ENCODE measurements at regions not wholly inside any gene's neighbourhood (a gene's known extent, or its start where the extent isn't known, plus 50 kb on each side); places are given as distances from the start of the nearest gene placed in this dataset.

DNA sequence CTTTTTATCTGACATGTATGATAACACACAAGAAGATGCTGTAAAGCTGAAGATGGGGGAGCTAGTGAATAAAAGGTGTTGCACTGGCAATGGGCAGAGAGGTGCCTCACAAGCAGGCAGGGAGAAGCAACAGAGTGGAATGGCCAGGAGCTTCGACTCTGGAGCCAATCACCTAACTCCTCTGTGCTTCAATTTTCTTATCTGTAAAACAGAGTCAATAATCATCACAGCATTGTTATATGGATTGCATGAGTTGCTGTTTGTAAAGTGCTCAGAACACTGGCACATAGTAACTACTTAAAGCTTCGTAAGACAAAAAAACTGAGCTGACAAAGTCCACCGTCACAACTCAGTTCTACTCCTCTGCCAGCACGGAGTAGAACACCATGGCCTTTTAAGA, 254.2 kb upstream of the POM121L12 start:
- TF ChIP-seq, protein P1, sequence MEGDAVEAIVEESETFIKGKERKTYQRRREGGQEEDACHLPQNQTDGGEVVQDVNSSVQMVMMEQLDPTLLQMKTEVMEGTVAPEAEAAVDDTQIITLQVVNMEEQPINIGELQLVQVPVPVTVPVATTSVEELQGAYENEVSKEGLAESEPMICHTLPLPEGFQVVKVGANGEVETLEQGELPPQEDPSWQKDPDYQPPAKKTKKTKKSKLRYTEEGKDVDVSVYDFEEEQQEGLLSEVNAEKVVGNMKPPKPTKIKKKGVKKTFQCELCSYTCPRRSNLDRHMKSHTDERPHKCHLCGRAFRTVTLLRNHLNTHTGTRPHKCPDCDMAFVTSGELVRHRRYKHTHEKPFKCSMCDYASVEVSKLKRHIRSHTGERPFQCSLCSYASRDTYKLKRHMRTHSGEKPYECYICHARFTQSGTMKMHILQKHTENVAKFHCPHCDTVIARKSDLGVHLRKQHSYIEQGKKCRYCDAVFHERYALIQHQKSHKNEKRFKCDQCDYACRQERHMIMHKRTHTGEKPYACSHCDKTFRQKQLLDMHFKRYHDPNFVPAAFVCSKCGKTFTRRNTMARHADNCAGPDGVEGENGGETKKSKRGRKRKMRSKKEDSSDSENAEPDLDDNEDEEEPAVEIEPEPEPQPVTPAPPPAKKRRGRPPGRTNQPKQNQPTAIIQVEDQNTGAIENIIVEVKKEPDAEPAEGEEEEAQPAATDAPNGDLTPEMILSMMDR (IDR thresholded peaks at IDR 0.05; ENCODE audit: extremely low read depth, insufficient read depth, missing control alignments): no peak
- in situ Hi-C loops (cut with MboI; ENCODE audit: low pct_unique_long_range_greater_than_20kb, low sequenced_read_pairs, unreplicated experiment): no loop called here
- DNase-seq (ENCODE audit: low spot score): no peak

DNA sequence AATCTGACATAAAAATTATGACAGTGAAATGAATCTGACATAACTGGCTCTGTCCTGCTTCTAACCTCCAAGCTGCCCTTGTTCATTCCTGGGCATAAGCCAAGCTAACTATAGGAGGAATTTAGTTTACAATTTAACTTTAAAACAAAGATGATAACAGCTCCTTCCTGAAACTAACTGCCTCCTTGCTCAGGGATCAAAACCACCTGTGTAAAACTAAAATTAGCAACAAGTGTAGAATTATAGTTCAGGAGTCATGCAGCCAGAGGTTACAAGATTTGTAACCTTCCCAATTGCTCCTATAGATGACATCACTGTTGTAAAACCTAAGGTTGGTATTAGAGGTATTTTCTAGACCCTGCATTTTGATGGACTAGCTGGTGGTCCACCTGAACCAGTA, 256.4 kb upstream of the POM121L12 start:
- DNase-seq (ENCODE audit: low spot score): no peak
- TF ChIP-seq, protein P1 (IDR thresholded peaks at IDR 0.05; ENCODE audit: extremely low read depth, insufficient read depth, missing control alignments): no peak
- in situ Hi-C loops (cut with MboI; ENCODE audit: low pct_unique_long_range_greater_than_20kb, low sequenced_read_pairs, unreplicated experiment): no loop called here

DNA sequence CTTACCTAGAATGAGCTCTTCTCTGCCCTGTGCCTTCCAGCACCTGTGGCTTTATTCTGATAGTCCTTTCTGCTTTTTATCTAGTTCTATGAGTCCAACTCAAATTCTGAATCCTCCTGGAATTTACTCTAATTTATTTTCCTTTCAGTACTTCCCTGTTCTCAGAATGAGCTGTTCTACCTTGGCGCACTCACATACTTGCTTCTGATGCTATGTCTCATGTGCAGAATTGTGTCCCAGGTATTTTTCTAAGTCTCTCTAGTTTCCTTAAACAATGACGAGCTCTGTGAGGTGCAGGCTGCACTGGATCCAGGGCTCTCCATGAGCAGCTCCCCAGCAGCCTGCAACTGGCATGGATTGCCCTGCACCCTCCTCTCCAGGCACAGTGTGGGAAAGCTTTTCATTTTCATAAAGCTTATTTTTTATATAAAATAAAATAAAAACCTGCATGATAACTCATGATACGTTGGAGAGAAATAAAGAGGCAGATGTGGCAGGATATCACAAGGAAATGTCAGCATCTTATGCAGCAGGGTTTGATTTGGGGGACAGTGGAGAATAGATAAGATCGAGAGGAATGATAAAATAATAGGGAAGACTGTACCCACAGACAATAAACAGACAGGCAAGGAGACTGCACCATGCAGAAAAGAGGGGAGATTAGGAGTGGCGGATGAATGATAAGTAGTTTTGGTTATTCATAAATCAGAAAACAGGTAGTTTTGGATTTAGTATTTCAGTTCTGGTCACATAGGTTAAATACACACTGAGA, 258.2 kb upstream of the POM121L12 start:
- in situ Hi-C loops (cut with MboI; ENCODE audit: low pct_unique_long_range_greater_than_20kb, low sequenced_read_pairs, unreplicated experiment): no loop called here
- no peak for DNase-seq (ENCODE audit: low spot score)
- TF ChIP-seq, protein P1 (IDR thresholded peaks at IDR 0.05; ENCODE audit: extremely low read depth, insufficient read depth, missing control alignments): no peak

DNA sequence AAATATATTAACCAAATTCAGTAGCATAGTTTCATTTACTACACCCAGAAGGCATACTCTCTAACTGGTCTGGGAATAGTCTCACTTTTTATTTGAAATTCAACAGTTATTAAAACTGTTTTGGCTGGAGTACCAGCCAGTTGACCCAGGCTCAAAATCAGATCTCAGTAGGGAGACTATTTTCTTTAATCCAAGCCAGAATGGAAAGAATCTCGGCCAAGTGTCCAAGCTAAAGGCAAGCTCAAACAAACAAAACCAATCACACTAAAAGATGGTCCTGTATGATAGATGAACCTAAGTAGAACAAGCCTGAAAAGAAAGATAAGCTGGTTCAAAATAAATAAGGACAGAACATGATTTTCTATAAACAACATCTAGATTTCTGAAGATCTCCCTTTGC, 259.6 kb upstream of the POM121L12 start:
- in situ Hi-C loops (cut with MboI; ENCODE audit: low pct_unique_long_range_greater_than_20kb, low sequenced_read_pairs, unreplicated experiment): no loop called here
- TF ChIP-seq, protein P1 (IDR thresholded peaks at IDR 0.05; ENCODE audit: extremely low read depth, insufficient read depth, missing control alignments): no peak
- DNase-seq (ENCODE audit: low spot score): no peak

DNA sequence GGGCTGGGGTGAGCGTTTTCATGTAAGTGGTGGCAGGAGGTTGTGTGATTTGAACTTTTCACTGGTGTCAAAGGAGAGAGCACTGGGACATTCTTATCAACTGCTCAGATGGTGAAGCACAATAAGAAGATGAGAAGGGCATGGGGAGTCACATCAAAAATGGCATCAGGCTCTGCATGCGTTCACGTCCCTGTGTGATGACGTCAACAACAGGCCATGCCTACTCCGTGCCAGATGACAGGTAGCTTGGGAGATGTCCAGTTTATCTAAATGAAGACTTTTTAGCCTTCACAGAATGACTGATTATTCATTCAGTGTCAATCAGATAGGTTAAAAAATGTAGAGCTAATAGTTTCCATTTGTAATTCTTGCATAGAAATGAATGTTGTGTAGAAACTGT, 264.3 kb upstream of the POM121L12 start:
- no peak for DNase-seq (ENCODE audit: low spot score)
- in situ Hi-C loops (cut with MboI; ENCODE audit: low pct_unique_long_range_greater_than_20kb, low sequenced_read_pairs, unreplicated experiment): no loop called here
- TF ChIP-seq, protein P1 (IDR thresholded peaks at IDR 0.05; ENCODE audit: extremely low read depth, insufficient read depth, missing control alignments): no peak

DNA sequence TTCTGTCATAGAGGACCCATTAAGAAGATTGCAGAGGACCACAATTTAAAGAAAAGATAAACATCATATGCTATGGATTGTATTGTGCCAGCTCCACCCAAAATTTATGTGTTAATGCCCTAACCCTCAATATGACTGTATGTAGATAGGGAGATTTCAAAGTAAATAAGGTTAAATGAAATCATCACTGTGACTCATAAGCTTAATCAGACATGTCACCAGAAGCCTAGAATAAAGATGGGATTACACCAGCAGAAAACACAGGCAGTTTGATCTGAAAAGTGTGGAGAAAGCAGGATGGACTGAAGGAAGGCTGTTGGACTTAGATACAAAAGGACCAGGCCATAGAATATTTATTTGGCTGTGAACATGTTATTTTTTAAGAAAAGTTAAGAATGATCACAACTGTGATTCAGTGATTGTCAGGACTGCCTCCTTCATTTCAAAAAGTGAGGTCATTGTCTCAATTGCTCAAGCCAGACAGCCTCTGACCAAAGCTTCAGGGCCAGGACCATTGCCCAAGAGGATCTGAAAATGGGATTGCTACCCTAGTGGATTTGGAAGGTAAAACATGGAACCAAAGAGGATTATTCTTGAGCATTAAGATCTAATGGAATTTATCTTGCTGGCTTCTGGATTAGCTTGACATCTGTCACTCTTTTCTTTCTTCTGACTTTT, 270.8 kb upstream of the POM121L12 start:
- in situ Hi-C loops (cut with MboI; ENCODE audit: low pct_unique_long_range_greater_than_20kb, low sequenced_read_pairs, unreplicated experiment): no loop called here
- no peak for DNase-seq (ENCODE audit: low spot score)
- TF ChIP-seq, protein P1 (IDR thresholded peaks at IDR 0.05; ENCODE audit: extremely low read depth, insufficient read depth, missing control alignments): no peak
